ENCODE measurements at regions not wholly inside any gene's neighbourhood (a gene's known extent, or its start where the extent isn't known, plus 50 kb on each side); places are given as distances from the start of the nearest gene placed in this dataset.

GRCh38 chr15:97517737-97518136 lies 442.8 kb upstream of the ARRDC4 start:
- TF ChIP-seq CTCF (IDR thresholded peaks at IDR 0.05) = no peak

GRCh38 chr15:97520689-97521088 lies 439.8 kb upstream of the ARRDC4 start:
- TF ChIP-seq CTCF (IDR thresholded peaks at IDR 0.05) = no peak

- TF ChIP-seq CTCF (IDR thresholded peaks at IDR 0.05) = no peak
These were observed 438.9 kb upstream of the ARRDC4 start for GRCh38 chr15:97521381-97522285.

GRCh38 chr15:97522347-97522746 lies 438.2 kb upstream of the ARRDC4 start:
- no peak for TF ChIP-seq CTCF (IDR thresholded peaks at IDR 0.05)

GRCh38 chr15:97525809-97526208 lies 434.7 kb upstream of the ARRDC4 start:
- no peak for TF ChIP-seq CTCF (IDR thresholded peaks at IDR 0.05)

- no peak for TF ChIP-seq CTCF (IDR thresholded peaks at IDR 0.05)
These were observed 432.3 kb upstream of the ARRDC4 start for GRCh38 chr15:97528238-97528637.

- TF ChIP-seq CTCF (IDR thresholded peaks at IDR 0.05) = no peak
These were observed 414.7 kb upstream of the ARRDC4 start for GRCh38 chr15:97545799-97546198.

Measured in LNCAP (cell line).